T-cell (primary cell): ENCODE measurements at regions not wholly inside any gene's neighbourhood (a gene's known extent, or its start where the extent isn't known, plus 50 kb on each side); places are given as distances from the start of the nearest gene placed in this dataset.

Experiments
- ATAC-seq, 4 experiments: fragments of 200-7000 bp in 3 of 4; fragments of 150-1000 bp in 1 of 4; cut with Tn5 transposase; replicated peaks in 1 of 4; 1 replicate in 3 of 4; 2 replicates in 1 of 4; pipeline ENCODE4 v1.10.0; 2021; ENCODE audit warnings: moderate library complexity in 3 of 4, mild to moderate bottlenecking in 2 of 4, moderate number of reproducible peaks in 1 of 4
- CTCF ChIA-PET, 2 donors: fragments of 300-600 bp; sonication (Branson Sonifier 250); formaldehyde crosslinking; loops; one replicate each; lab custom pipeline; 2022; ENCODE audit warnings: antibody characterized with exemption in 2 of 2; lab: Charles Lee
- POLR2A ChIA-PET, 2 donors: fragments of 300-600 bp; sonication (Branson Sonifier 250); formaldehyde crosslinking; loops; one replicate each; lab custom pipeline; 2022; ENCODE audit warnings: antibody characterized with exemption in 2 of 2; lab: Charles Lee
- DNase-seq, 35 experiments: peaks; one replicate each; pipeline versions ENCODE4 v3.0.0 to v3.0.0-alpha.2; 2013 to 2023
- H3K27ac ChIP-seq: one replicate; pipeline ENCODE4 v1.5.1; 2013; ENCODE audit warnings: low read length
- H3K27me3 ChIP-seq, 2 experiments: replicated peaks in 1 of 2; 1 replicate in 1 of 2; 2 replicates in 1 of 2; pipeline versions ENCODE4 v1.6.1 to v1.7.0; 2013; ENCODE audit warnings: low read length in 1 of 2, mixed read lengths in 1 of 2; ENCODE audit not compliant: control insufficient read depth in 2 of 2, insufficient read depth in 2 of 2; ENCODE audit errors: extremely low read depth in 1 of 2
- H3K36me3 ChIP-seq, 2 donors: 1 replicate in 1 of 2; 2 replicates in 1 of 2; pipeline versions ENCODE4 v1.6.1 to v1.7.0; 2013; ENCODE audit warnings: low read length in 1 of 2; ENCODE audit not compliant: control insufficient read depth in 2 of 2, insufficient read depth in 1 of 2; ENCODE audit errors: extremely low read depth in 1 of 2
- H3K4me1 ChIP-seq, 2 experiments: 1 replicate in 1 of 2; 2 replicates in 1 of 2; pipeline versions ENCODE4 v1.6.1 to v1.7.0; 2013; ENCODE audit warnings: low read length in 2 of 2, mixed read lengths in 1 of 2; ENCODE audit not compliant: insufficient read depth in 2 of 2, control insufficient read depth in 1 of 2; ENCODE audit errors: extremely low read depth in 1 of 2
- H3K4me3 ChIP-seq, 2 donors: 1 replicate in 1 of 2; 2 replicates in 1 of 2; pipeline versions ENCODE4 v1.5.1 to v1.7.0; 2013; ENCODE audit warnings: mild to moderate bottlenecking in 2 of 2, low read length in 1 of 2, moderate library complexity in 1 of 2; ENCODE audit not compliant: control insufficient read depth in 1 of 2; ENCODE audit errors: extremely low read depth in 1 of 2
- H3K9me3 ChIP-seq: 2 replicates; pipeline ENCODE4 v1.7.0; 2013
- H3K27ac Mint-ChIP-seq, 2 donors: one replicate each; pipeline ENCODE4 v1.8.0; 2020 to 2021; ENCODE audit warnings: mild to moderate bottlenecking in 2 of 2, mixed read lengths in 2 of 2
- H3K27me3 Mint-ChIP-seq, 2 donors: one replicate each; pipeline ENCODE4 v1.8.0; 2021 to 2022; ENCODE audit warnings: mixed read lengths in 2 of 2
- H3K36me3 Mint-ChIP-seq: one replicate; pipeline ENCODE4 v1.8.0; 2021; ENCODE audit warnings: mixed read lengths
- H3K4me1 Mint-ChIP-seq, 3 donors: one replicate each; pipeline ENCODE4 v1.8.0; 2020 to 2022; ENCODE audit warnings: mixed read lengths in 3 of 3, mild to moderate bottlenecking in 1 of 3
- H3K4me3 Mint-ChIP-seq, 3 donors: one replicate each; pipeline ENCODE4 v1.8.0; 2020 to 2022; ENCODE audit warnings: mild to moderate bottlenecking in 3 of 3, mixed read lengths in 3 of 3, moderate library complexity in 3 of 3
- H3K9me3 Mint-ChIP-seq, 3 donors: one replicate each; pipeline ENCODE4 v1.8.0; 2020 to 2022; ENCODE audit warnings: mixed read lengths in 3 of 3
- WGBS: methylation state at CpG from one replicate; pipeline ENCODE4 v1.1.5; 2013; ENCODE audit warnings: missing lambda C conversion rate; ENCODE audit not compliant: insufficient coverage; 5-methylcytosine and 5-hydroxymethylcytosine counted together

DNA sequence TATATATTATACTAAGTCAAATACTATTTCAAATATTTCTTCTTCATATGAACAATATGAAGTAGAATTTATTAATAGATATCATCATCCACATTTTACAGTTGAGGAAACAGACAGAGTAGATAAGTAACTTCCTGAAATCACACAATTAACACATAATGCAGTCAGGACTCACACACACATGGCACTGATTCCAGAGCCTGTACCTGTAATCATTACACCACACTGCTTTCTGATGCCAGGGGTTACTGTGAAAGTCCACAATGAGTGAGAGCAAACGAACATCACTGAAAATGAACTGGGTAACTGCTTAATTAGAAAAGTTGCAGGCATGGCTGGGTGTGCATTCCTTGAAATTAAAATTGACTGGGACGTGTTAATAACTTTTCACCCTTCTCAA lies 169.3 kb upstream of the IFNG-AS1 start:
- H3K27me3 Mint-ChIP-seq, result no peaks in the 10 kb centered on the region
- Histone ChIP-seq H3K27me3 (no peaks in the 10 kb centered on the region), H3K4me1 (no peaks in the 10 kb centered on the region), H3K36me3 (no peaks in the 10 kb centered on the region), H3K27ac (no peak overlapping the region), H3K9me3 (no peaks in the 10 kb centered on the region), H3K4me3 (no peak overlapping the region)
- H3K4me3 Mint-ChIP-seq, result no peak overlapping the region
- no peak for DNase-seq
- ATAC-seq, result no peak
- H3K9me3 Mint-ChIP-seq, result peaks cover 0 to 21% (median 19%) of the 10 kb centered on the region in 3 donors
- H3K27ac Mint-ChIP-seq, result no peak overlapping the region
- WGBS, result 80% methylated on average over 1 of the region's 2 CpGs
- H3K36me3 Mint-ChIP-seq, result peaks cover 11% of the 10 kb centered on the region
- ChIA-PET CTCF (no interaction called here), POLR2A (no interaction called here)
- no peaks in the 10 kb centered on the region for H3K4me1 Mint-ChIP-seq

GRCh38 chr12:67820694-67821093 lies 168.6 kb upstream of the IFNG-AS1 start:
- Mint-ChIP-seq H3K27ac (no peak overlapping the region), H3K4me3 (no peak overlapping the region), H3K27me3 (no peaks in the 10 kb centered on the region), H3K4me1 (no peaks in the 10 kb centered on the region), H3K36me3 (peaks cover 11% of the 10 kb centered on the region), H3K9me3 (peaks cover 0 to 16% (median 12%) of the 10 kb centered on the region in 3 donors)
- 75% methylated on average over 4 of the region's 7 CpGs for WGBS
- H3K27ac ChIP-seq, result no peak overlapping the region
- no peaks in the 10 kb centered on the region for H3K36me3 ChIP-seq
- ChIA-PET CTCF (no interaction called here), POLR2A (no interaction called here)
- H3K4me1 ChIP-seq, result no peaks in the 10 kb centered on the region
- no peak for DNase-seq
- no peaks in the 10 kb centered on the region for H3K27me3 ChIP-seq
- ATAC-seq, result no peak
- no peak overlapping the region for H3K4me3 ChIP-seq
- no peaks in the 10 kb centered on the region for H3K9me3 ChIP-seq

DNA sequence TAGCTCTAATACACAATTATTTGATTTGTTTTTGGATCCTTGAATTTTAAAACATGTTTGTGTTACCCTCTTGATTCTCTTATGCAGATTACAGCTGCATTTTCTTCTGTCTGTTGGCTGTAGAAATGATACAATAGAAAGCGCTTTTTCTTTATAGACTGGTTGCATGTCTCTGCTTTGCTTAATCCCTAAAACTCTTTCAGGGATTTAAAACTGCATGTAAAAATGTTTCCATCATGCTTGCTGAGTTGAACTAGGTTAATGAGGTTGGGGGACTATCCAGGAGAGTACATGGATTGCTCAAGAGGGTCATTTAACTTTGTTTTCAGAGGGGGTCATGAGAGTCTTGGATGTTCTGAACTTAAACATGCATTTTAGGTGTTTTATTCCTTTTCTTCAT lies 166.4 kb upstream of the IFNG-AS1 start:
- no CpG with 5 or more reads among the region's 1 CpG for WGBS
- Mint-ChIP-seq H3K4me1 (peaks cover 3 to 5% (median 3%) of the 10 kb centered on the region in 3 donors), H3K27me3 (no peaks in the 10 kb centered on the region), H3K4me3 (no peak overlapping the region), H3K36me3 (no peaks in the 10 kb centered on the region), H3K9me3 (no peaks in the 10 kb centered on the region), H3K27ac (no peak overlapping the region)
- DNase-seq (no peak), ATAC-seq (no peak)
- H3K4me1 ChIP-seq, result no peaks in the 10 kb centered on the region
- ChIA-PET CTCF (no interaction called here), POLR2A (interaction anchor here in 1 of 2 donors (0.6 kb wide), 1 partner anchor 1641 kb away, joined by 3 read pairs; no protein-coding TSS in a partner anchor)
- no peaks in the 10 kb centered on the region for H3K27me3 ChIP-seq
- no peaks in the 10 kb centered on the region for H3K36me3 ChIP-seq
- no peaks in the 10 kb centered on the region for H3K9me3 ChIP-seq
- no peak overlapping the region for H3K4me3 ChIP-seq
- H3K27ac ChIP-seq, result no peak overlapping the region

- Mint-ChIP-seq H3K4me1 (peaks cover 9 to 13% (median 12%) of the 10 kb centered on the region in 3 donors), H3K27me3 (no peaks in the 10 kb centered on the region), H3K27ac (no peak overlapping the region), H3K4me3 (no peak overlapping the region), H3K9me3 (no peaks in the 10 kb centered on the region), H3K36me3 (no peaks in the 10 kb centered on the region)
- no peak for ATAC-seq
- Histone ChIP-seq H3K27ac (no peak overlapping the region), H3K27me3 (no peaks in the 10 kb centered on the region), H3K36me3 (no peaks in the 10 kb centered on the region), H3K4me3 (no peak overlapping the region), H3K9me3 (no peaks in the 10 kb centered on the region), H3K4me1 (peaks cover 0 to 4% of the 10 kb centered on the region in 2 experiments)
- CTCF ChIA-PET, result no interaction called here
- no CpG with 5 or more reads among the region's 2 CpGs for WGBS
- no peak for DNase-seq
- POLR2A ChIA-PET, result no interaction called here
Observed at GRCh38 chr12:67826148-67826547, 163.1 kb upstream of the IFNG-AS1 start.

DNA sequence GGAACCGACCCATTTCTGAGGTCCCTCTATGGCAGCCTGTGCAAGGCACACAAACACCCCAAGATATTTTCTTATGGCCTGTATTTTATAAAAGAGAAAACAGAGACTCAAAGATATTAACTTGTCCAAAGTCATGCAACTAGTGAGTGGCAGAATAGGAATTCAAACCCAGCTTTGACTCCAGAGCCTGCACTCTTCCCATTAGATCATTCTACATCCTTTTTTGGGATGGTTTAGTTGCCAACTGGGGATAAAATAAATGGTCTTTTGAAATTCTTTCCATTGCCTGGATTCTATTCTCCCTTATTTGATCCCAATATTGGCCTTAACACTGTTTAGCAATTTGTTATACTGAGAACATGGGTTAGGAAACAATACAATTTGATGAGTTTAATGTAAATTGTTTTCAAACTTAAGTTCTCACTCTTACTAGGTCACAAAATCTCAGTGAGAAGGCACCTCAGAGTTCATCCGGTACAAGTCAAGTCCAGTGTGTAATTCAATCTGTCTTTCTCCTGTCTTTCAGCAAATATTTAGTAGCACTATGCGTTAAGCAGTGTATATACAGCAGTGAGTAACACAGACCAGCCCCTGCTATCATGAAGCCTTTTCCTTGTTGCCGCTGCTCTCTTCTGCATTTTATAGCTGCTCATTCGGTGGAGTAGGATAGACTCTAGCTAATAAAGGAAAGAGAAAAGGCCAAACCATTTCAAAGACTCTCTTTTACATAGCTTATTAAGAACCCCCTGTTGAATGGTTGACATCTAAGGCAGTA lies 162.1 kb upstream of the IFNG-AS1 start:
- Mint-ChIP-seq H3K36me3 (no peaks in the 10 kb centered on the region), H3K4me3 (peak overlapping the region in 1 of 3 donors; percentile 1), H3K27me3 (no peaks in the 10 kb centered on the region), H3K4me1 (peaks cover 9 to 13% (median 12%) of the 10 kb centered on the region in 3 donors), H3K27ac (no peak overlapping the region), H3K9me3 (no peaks in the 10 kb centered on the region)
- Histone ChIP-seq H3K4me3 (no peak overlapping the region), H3K4me1 (peaks cover 0 to 4% of the 10 kb centered on the region in 2 experiments), H3K9me3 (no peaks in the 10 kb centered on the region), H3K27ac (no peak overlapping the region), H3K36me3 (no peaks in the 10 kb centered on the region), H3K27me3 (no peaks in the 10 kb centered on the region)
- ChIA-PET POLR2A (interaction anchor here in 1 of 2 donors (0.5 kb wide), 1 partner anchor 50 kb away, joined by 3 read pairs; no protein-coding TSS in a partner anchor), CTCF (no interaction called here)
- DNase-seq (no peak), ATAC-seq (no peak)
- 100% methylated on average over 1 of the region's 5 CpGs for WGBS

DNA sequence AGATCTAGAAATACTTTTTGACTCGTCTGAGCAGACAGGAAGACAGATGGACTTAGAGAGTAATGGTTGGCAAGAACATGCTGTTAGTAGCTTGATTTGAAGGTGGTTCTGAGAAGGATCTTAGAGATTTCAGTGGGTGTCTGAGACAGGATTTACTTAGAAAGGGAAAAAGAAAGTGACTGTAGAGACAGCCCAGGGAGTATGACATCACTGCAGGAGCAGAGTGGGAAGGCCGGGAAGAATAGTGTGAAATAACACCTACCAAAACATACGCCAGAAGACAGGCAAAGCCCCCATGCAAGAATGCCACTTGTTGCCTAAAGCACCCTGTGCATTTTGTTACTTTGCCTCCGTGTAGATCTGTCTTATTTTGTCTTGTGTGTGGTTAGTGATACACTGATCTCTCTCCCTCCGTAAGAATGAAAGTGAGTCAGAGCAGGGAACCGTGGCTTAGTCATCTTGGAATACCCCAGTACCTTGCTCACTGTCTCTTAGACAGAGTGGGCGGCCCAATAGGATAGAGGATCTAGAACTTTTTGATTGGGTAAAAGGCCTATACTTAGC lies 161.3 kb upstream of the IFNG-AS1 start:
- Mint-ChIP-seq H3K9me3 (no peaks in the 10 kb centered on the region), H3K27ac (peak overlapping the region; percentile 3 to 25), H3K36me3 (no peaks in the 10 kb centered on the region), H3K4me1 (peaks cover 9 to 13% (median 12%) of the 10 kb centered on the region in 3 donors), H3K4me3 (peak overlapping the region in 2 of 3 donors; percentile 1 to 52), H3K27me3 (no peaks in the 10 kb centered on the region)
- ATAC-seq (peak; percentile 45 to 65 (median 56)), DNase-seq (peak in 1 of 35 experiments; percentile 33)
- H3K36me3 ChIP-seq, result no peaks in the 10 kb centered on the region
- whole genome bisulfite sequencing, result 36% methylated on average over 2 of the region's 7 CpGs
- ChIA-PET CTCF (no interaction called here), POLR2A (interaction anchor here in 1 of 2 donors (0.5 to 0.6 kb wide), 2 partner anchors 51 to 201 kb away, joined by 3 read pairs; no protein-coding TSS in a partner anchor)
- no peak overlapping the region for H3K27ac ChIP-seq
- H3K9me3 ChIP-seq, result no peaks in the 10 kb centered on the region
- H3K27me3 ChIP-seq, result no peaks in the 10 kb centered on the region
- H3K4me3 ChIP-seq, result no peak overlapping the region
- peaks cover 0 to 4% of the 10 kb centered on the region in 2 experiments for H3K4me1 ChIP-seq
